Lower leg skin (tissue), 3 donors: ENCODE measurements at regions not wholly inside any gene's neighbourhood (a gene's known extent, or its start where the extent isn't known, plus 50 kb on each side); places are given as distances from the start of the nearest gene placed in this dataset.
"Not testable (repeated sequence)": the region's sequence is repeated elsewhere in the genome, so short reads cannot be mapped to it uniquely, and the experiment has no call there.

Source experiments
- POLR2A ChIP-seq, 2 donors: fragments of 450-650 bp; IDR thresholded peaks; one replicate each; pipeline ENCODE4 v1.6.1; 2016 to 2017; ENCODE audit warnings: antibody characterized with exemption in 2 of 2, mild to moderate bottlenecking in 1 of 2, moderate library complexity in 1 of 2
- TF ChIP-seq, protein P1 (sequence below), 3 donors: fragments of 450-650 bp; IDR thresholded peaks; one replicate each; pipeline ENCODE4 v1.5.1; 2016; ENCODE audit warnings: antibody characterized with exemption in 3 of 3, mild to moderate bottlenecking in 3 of 3, moderate library complexity in 2 of 3

DNA sequence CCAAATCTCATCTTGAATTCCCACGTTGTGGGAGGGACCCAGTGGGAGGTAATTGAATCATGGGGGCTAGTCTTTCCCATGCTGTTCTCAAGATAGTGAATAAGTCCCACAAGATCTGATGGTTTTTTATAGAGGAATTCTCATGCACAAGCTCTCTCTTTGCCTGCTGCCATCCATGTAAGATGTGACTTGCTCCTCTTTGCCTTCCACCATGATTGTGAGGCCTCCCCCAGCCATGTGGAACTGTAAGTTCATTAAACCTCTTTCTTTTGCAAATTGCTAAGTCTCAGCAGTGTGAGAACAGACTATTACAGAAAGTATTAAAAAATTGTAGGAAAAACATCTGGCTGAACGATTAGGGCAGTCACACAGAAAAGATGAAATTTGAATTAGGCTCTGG lies 921.8 kb downstream of the MCTP2 start:
- not testable (repeated sequence) for TF ChIP-seq POLR2A (IDR thresholded peaks at IDR 0.05)
- TF ChIP-seq, protein P1, sequence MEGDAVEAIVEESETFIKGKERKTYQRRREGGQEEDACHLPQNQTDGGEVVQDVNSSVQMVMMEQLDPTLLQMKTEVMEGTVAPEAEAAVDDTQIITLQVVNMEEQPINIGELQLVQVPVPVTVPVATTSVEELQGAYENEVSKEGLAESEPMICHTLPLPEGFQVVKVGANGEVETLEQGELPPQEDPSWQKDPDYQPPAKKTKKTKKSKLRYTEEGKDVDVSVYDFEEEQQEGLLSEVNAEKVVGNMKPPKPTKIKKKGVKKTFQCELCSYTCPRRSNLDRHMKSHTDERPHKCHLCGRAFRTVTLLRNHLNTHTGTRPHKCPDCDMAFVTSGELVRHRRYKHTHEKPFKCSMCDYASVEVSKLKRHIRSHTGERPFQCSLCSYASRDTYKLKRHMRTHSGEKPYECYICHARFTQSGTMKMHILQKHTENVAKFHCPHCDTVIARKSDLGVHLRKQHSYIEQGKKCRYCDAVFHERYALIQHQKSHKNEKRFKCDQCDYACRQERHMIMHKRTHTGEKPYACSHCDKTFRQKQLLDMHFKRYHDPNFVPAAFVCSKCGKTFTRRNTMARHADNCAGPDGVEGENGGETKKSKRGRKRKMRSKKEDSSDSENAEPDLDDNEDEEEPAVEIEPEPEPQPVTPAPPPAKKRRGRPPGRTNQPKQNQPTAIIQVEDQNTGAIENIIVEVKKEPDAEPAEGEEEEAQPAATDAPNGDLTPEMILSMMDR (IDR thresholded peaks at IDR 0.05): not testable (repeated sequence)
